ENCODE measurements at regions not wholly inside any gene's neighbourhood (a gene's known extent, or its start where the extent isn't known, plus 50 kb on each side); places are given as distances from the start of the nearest gene placed in this dataset.

- Histone ChIP-seq H3K9me3 (no peaks in the 10 kb centered on the region), H3K4me1 (peaks cover 3 to 56% (median 36%) of the 10 kb centered on the region in 12 donors), H3K27ac (no peak overlapping the region), H3K4me3 (no peak overlapping the region), H3K27me3 (no peaks in the 10 kb centered on the region), H3K36me3 (peaks cover 0 to 28% (median 0%) of the 10 kb centered on the region in 9 donors)
- DNase-seq (no peak), ATAC-seq (no peak)
- 92 to 93% (median 93%) methylated on average over 4 of the region's 4 CpGs for WGBS, 4 donors
- intact Hi-C loops (cut with DNase I) = loop anchor here in 1 of 10 donors (5.0 kb wide), 1 partner anchor 54 kb away; no protein-coding TSS in a partner anchor
- TF ChIP-seq CTCF (IDR thresholded peaks at IDR 0.05) = no peak
- TF ChIP-seq POLR2A (IDR thresholded peaks at IDR 0.05) = no peak
Measured at GRCh38 chr1:201626629-201627275, 87.8 kb downstream of the NAV1 start.

- Histone ChIP-seq H3K27ac (peak overlapping the region in 2 of 12 donors; percentile 13 to 23), H3K4me3 (no peak overlapping the region), H3K4me1 (peaks cover 4 to 71% (median 48%) of the 10 kb centered on the region in 12 donors), H3K9me3 (no peaks in the 10 kb centered on the region), H3K36me3 (peaks cover 0 to 21% (median 0%) of the 10 kb centered on the region in 9 donors), H3K27me3 (no peaks in the 10 kb centered on the region)
- TF ChIP-seq CTCF (IDR thresholded peaks at IDR 0.05) = no peak
- TF ChIP-seq POLR2A (IDR thresholded peaks at IDR 0.05) = no peak
- ATAC-seq (peak in 2 of 4 donors; percentile 6 to 45), DNase-seq (peak in 4 of 5 donors; percentile 43 to 62 (median 55))
- intact Hi-C loops (cut with DNase I) = loop anchor here in 1 of 10 donors (5.0 kb wide), 1 partner anchor 56 kb away; no protein-coding TSS in a partner anchor
- WGBS, 4 donors = 42 to 71% (median 58%) methylated on average over 5 to 6 of the region's 6 CpGs
Measured at GRCh38 chr1:201628490-201628889, 89.6 kb downstream of the NAV1 start.

GRCh38 chr1:201630582-201630981, 91.7 kb downstream of the NAV1 start:
- Histone ChIP-seq H3K9me3 (no peaks in the 10 kb centered on the region), H3K27me3 (no peaks in the 10 kb centered on the region), H3K4me3 (no peak overlapping the region), H3K4me1 (peaks cover 6 to 78% (median 64%) of the 10 kb centered on the region in 12 donors), H3K27ac (peak overlapping the region in 7 of 12 donors; percentile 8 to 72 (median 41)), H3K36me3 (peaks cover 0 to 16% (median 0%) of the 10 kb centered on the region in 9 donors)
- WGBS, 4 donors = 67 to 79% (median 74%) methylated on average over 6 of the region's 6 CpGs
- DNase-seq (no peak), ATAC-seq (peak in 2 of 4 donors; percentile 8 to 36)
- TF ChIP-seq CTCF (IDR thresholded peaks at IDR 0.05) (no peak), POLR2A (IDR thresholded peaks at IDR 0.05) (no peak)
- intact Hi-C loops (cut with DNase I) = loop anchor here in 2 of 10 donors (5.0 to 10.0 kb wide), 2 partner anchors 53 to 66 kb away; no protein-coding TSS in a partner anchor

GRCh38 chr1:201631037-201631436, 92.1 kb downstream of the NAV1 start:
- ATAC-seq (no peak), DNase-seq (no peak)
- 95 to 97% (median 97%) methylated on average over 7 of the region's 7 CpGs for WGBS, 4 donors
- TF ChIP-seq CTCF (IDR thresholded peaks at IDR 0.05) = no peak
- TF ChIP-seq POLR2A (IDR thresholded peaks at IDR 0.05) = no peak
- Histone ChIP-seq H3K9me3 (no peaks in the 10 kb centered on the region), H3K36me3 (peaks cover 0 to 16% (median 0%) of the 10 kb centered on the region in 9 donors), H3K4me3 (no peak overlapping the region), H3K4me1 (peaks cover 6 to 80% (median 68%) of the 10 kb centered on the region in 12 donors), H3K27ac (peak overlapping the region in 4 of 12 donors; percentile 39 to 72 (median 60)), H3K27me3 (no peaks in the 10 kb centered on the region)
- intact Hi-C loops (cut with DNase I) = loop anchor here in 2 of 10 donors (5.0 to 10.0 kb wide), 2 partner anchors 54 to 66 kb away; no protein-coding TSS in a partner anchor
